NOMO-1 treated with dmso at 0.1 percent for 144 hours (cell line): ENCODE measurements at regions not wholly inside any gene's neighbourhood (a gene's known extent, or its start where the extent isn't known, plus 50 kb on each side); places are given as distances from the start of the nearest gene placed in this dataset.

Experiments used
- DNase-seq: peaks from one replicate; lab custom pipeline; 2025; ENCODE audit not compliant: unreplicated experiment; lab: John Stamatoyannopoulos, UW

GRCh38 chr2:5287558-5288334, 404.4 kb upstream of the SOX11 start:
- DNase-seq = no peak

GRCh38 chr2:5290900-5291546, 401.2 kb upstream of the SOX11 start:
- DNase-seq = no peak

- DNase-seq = no peak
These were observed 387.5 kb upstream of the SOX11 start for GRCh38 chr2:5304640-5305039.

GRCh38 chr2:5315041-5315440, 377.1 kb upstream of the SOX11 start:
- no peak for DNase-seq

GRCh38 chr2:5315512-5315911, 376.7 kb upstream of the SOX11 start:
- DNase-seq = no peak

GRCh38 chr2:5316001-5316490, 376.1 kb upstream of the SOX11 start:
- no peak for DNase-seq

- no peak for DNase-seq
These were observed 372.7 kb upstream of the SOX11 start for GRCh38 chr2:5319493-5319892.

GRCh38 chr2:5322396-5322795, 369.8 kb upstream of the SOX11 start:
- no peak for DNase-seq

GRCh38 chr2:5325523-5325922, 366.7 kb upstream of the SOX11 start:
- DNase-seq = no peak

GRCh38 chr2:5328826-5329225, 363.4 kb upstream of the SOX11 start:
- DNase-seq = no peak

GRCh38 chr2:5329763-5330162, 362.4 kb upstream of the SOX11 start:
- DNase-seq = no peak

GRCh38 chr2:5330961-5331360, 361.2 kb upstream of the SOX11 start:
- no peak for DNase-seq

GRCh38 chr2:5332925-5333324, 359.3 kb upstream of the SOX11 start:
- no peak for DNase-seq

- no peak for DNase-seq
These were observed 352.7 kb upstream of the SOX11 start for GRCh38 chr2:5339473-5339872.

GRCh38 chr2:5343785-5344335, 348.3 kb upstream of the SOX11 start:
- no peak for DNase-seq

GRCh38 chr2:5352286-5352685, 339.9 kb upstream of the SOX11 start:
- no peak for DNase-seq

GRCh38 chr2:5353565-5353964, 338.6 kb upstream of the SOX11 start:
- DNase-seq = no peak

GRCh38 chr2:5359397-5359796, 332.8 kb upstream of the SOX11 start:
- no peak for DNase-seq

- DNase-seq = no peak
These were observed 332.1 kb upstream of the SOX11 start for GRCh38 chr2:5360081-5360480.

- no peak for DNase-seq
These were observed 327.8 kb upstream of the SOX11 start for GRCh38 chr2:5364361-5364760.

- DNase-seq = no peak
These were observed 326.2 kb upstream of the SOX11 start for GRCh38 chr2:5365871-5366461.

GRCh38 chr2:5367321-5367720, 324.9 kb upstream of the SOX11 start:
- no peak for DNase-seq
